CD4-positive, alpha-beta T cell treated with Interleukin-6 for 4 hours (primary cell): ENCODE measurements at regions not wholly inside any gene's neighbourhood (a gene's known extent, or its start where the extent isn't known, plus 50 kb on each side); places are given as distances from the start of the nearest gene placed in this dataset.

Source experiments
- DNase-seq: peaks from one replicate; pipeline ENCODE4 v3.0.0-alpha.2; 2020; ENCODE audit warnings: mixed read lengths

DNA sequence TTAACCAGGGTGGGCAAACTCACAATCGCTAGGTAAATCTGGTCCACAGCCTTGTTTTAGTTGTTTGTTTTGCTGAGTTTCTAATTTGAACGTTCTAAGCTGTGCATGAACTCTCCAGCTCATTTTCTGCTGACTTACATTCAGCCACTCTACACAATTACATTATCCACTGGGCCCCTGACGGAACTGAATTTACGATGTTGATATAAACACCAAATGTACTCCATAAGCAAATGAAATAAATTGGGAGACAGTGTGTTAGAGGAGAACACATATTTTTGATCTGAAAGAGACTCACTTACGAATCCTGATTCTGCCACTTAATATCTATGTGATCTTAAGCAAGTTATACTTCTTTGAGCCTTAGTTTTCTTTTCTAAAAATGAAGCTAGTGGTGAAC is 393.4 kb downstream of the ZNF608 start:
- DNase-seq, result no peak

DNA sequence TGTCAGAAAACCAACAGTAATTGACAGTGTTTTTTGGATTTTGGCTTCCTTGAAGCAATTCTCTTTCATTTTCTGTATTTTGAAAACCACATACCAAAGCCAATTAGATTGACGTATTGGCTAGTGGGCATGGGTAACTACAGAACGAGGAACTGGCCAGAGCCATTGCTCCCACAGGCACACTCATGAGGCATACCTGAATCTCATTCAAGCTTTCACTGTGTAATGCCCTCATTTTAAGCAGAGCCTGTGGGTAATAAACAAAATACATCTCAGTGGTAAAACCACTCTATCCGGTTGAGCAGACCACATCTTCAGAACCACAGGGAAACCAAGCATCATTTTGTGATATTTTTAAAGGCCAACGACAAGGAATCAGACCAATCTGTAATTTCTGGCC is 394.1 kb downstream of the ZNF608 start:
- no peak for DNase-seq

DNA sequence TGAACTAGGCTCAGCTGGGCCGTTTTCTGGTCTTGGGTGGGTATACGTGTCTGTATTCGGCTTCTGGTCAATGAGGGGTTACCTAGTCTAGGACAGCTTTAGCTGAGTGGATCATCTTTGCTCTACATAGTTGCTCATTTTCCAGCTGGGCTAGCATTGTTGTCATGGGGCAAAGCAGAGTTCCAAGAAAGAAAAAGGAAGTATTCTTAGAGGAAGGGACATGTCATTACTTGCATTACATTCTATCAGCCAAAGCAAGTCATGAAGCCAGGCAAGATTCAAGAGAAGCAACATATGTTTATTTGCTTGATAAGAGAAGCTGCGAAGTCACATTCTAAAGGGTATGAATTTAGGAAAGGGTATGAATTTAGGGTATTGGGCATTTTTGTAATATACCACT is 396.5 kb downstream of the ZNF608 start:
- DNase-seq, result no peak

DNA sequence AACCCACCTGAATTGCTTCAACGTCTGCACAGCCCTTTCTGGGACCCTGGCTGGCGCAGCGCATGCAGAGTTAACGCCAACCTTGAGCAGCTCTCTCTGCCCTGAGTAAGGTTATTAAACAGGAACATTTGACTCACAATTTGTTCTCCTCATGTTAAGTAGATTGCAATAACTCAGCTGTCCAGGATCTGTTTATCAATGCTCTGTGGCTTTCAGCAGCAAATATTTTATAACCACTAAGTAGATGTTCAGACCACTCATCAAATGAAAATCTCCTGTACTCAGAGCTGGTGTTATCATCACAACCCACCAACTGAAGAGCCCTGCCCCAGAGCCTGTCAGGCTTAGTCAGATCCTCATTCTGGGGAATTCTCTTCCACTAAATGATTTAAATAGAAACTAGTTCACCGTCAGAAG is 403.0 kb downstream of the ZNF608 start:
- DNase-seq, result no peak

DNA sequence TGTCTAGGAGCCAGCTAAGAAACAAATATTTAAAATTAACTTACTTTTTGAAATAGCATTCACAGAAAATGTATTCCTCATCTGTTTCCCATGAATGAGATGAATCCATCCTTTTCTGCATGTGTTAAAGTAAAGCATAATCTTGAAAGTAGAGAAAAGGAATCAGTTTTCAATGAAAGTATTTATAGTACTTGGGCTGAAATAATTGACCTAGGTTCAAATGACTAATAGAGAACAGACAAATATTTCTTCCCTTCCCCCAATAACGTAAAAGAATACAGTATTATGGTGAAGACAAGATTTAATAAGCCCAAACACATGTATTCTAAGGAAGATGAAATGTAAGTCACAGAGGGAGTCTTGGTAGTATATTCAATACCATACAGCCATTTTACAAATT is 403.5 kb downstream of the ZNF608 start:
- DNase-seq, result no peak

DNA sequence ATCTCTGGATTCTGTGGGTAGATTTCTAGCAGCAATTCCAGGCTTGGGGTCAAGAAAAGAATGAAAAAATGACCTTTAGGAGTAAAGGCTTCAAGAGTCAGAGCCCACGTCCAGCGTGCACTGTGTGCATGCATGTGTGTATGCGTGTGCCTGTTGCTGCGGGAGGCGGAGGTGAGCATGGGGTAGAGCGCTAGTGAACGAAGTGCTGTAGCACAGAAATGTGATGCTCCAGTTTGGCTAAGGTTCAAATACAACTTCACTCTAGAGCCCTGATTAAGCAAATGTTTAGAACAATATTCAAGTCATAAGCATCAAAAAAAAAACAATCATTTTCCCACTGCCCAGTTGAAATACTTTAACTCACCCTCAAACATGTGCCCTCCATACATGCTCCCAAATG is 403.9 kb downstream of the ZNF608 start:
- no peak for DNase-seq

DNA sequence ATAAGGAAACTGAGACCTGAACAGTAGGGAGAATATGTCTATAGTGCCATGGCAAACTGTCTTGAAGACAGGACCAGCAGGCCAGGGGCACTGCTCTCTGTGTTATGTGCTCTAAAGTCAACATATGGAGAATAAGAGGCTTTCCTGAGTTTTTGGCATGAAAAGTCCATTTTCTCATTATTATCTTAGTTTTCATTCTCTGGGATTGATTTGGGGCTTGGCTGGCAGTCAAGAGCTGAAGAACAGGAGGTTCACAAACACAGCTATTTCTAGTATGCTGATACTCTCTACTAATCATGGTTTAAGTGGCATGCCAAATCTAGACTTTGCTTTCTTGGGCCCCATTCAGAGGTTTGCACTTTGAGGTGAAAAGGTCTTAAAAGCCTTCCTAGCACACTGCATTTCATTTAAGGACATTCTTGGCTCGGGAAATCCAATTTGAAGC is 404.4 kb downstream of the ZNF608 start:
- DNase-seq, result no peak

DNA sequence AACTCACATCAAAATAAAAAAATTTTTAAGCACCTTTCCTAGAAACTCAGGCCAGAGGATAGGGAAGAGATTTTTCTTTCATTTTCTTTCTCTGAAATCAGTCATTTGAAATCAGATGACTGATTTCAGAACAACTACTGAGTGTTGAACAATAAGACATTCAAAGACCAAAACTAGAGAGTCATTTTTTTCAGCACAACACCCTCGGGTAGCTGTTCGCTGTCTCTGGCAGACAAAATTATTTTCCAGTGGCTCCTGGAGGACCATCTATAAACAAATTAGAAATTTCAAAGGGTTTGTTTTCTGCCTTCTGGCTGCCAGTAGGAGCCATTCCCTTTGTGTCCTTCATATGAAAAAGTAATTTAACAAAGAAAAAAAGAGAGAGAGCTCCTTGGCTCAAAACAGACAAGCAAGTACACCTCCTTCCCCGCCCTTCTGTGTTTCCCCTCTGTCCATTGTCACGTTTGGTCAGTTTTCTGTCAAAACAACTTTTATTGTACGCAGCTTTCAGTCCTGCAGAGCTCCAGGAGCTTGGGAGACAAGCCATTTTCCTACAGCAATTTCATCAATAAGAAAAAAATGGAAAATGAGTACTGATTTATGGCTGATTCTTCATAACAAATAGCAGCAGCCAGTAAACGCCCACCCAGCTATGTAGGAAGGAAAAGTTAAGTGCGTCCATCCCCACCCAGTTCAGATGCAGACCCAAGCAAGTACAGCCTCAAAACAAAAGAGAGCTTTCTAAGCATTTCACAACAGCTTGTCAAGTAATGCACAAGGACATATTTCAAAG is 405.2 kb downstream of the ZNF608 start:
- DNase-seq, result no peak

DNA sequence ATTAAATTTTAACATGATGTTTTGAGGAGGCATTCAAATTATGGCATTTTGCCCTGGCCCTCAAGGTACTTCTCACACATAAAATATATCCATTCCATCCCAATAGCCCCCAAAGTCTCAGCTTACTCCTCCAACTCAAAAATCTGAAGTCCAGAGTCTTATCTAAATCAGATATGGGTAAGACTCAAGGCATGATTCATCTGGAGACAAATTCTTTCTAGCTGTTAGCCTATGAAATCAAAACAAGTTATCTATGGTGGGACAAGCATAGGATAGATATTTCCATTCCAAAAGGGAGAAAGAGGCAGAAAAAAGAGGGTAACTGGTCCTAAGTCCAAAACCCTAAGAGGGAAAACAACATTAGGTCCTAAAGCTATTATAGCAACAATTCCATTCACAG is 408.4 kb downstream of the ZNF608 start:
- no peak for DNase-seq

DNA sequence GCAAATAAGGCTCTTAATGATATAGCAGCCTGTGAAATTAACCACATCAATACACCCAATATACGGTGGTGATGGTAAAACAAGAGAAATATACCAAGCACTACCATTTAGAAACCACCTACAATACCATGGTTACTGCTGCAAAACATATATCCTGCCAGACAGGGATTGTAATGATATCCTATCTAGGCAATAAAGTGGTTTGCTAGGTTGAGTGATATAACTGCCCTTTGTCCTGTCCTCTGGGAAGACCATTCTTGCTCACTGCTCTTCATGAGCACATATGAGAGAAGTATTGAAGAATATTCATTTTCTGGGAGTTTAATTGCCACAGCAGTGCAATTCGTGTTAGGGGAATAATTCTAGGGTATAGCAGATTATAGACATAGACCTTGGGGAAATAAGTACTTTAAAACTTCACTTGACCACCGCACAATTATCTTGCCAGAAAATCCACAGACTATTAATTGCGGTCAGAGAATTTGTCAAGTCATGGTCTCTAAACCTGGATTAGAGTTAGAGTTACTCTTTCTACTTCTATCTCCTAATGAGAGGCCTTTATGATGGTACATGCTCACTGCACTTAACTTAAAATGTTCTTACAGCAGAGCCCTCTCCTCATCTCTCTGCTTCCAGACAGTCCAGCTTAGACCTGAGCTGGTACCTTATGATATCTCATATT is 413.0 kb downstream of the ZNF608 start:
- DNase-seq, result no peak

DNA sequence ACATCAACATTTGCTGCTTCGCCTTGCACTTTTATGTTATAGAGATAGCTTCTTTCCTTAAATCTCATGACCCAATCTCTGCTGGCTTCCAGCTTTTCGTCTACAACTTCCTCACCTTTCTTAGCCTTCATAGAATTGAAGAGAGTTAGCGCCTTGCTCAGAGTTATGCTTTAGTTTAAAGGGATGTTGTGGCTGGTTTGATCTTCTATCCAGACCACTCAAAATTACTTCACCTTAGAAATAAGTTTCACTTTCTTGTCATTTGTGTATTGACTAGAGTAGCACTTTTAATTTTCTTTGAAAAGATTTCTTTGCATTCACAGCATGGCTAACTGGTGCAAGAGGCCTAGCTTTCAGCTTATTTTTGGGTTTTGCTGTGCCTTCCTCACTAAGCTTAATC is 414.2 kb downstream of the ZNF608 start:
- DNase-seq, result no peak

DNA sequence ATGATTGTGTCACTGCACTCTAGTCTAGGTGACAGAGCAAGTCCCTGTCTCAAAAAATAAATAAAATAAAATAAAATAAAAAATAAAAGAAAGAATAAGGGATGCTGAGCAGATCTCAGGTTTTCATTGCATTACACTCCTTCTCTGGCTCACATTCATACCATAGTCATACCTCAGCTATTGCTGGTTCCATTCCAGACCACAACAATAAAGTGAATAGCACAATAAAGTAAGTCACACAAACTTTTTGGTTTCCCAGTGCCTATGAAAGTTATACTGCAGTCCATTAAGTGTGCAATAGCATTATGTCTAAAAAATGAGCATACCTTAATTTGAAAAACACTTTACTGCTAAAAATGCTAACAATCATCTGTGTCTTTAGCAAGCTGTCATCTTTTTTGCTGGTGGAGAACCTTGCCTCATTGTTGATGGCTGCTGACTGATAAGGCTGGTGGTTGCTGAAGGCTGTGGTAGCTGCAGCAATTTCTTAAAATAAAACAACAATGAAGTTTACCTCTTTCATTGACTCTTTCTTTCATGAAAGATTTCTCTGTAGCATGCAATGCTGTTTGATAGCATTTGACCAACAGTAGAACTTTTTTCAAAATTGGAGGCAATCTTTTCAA is 415.7 kb downstream of the ZNF608 start:
- DNase-seq, result no peak

DNA sequence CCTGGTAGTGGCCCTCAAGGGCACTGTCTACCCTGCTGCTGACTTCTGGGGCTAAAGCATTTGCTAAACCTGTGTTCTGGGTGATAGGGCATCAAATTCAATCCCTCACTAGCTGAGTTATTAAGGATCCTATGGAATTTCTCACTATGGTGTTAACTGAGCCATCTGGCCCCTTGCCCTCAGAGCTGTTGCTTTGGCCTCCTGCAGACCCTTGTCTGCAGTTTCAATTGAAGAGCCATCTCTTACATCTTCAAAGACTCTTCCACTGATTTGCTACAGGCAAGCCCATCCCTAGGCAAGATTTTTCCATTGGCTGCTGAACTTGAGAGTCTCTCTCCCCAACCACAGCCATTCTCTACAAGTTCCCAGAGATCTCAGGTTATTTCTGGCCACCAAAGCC is 418.2 kb downstream of the ZNF608 start:
- DNase-seq, result no peak

DNA sequence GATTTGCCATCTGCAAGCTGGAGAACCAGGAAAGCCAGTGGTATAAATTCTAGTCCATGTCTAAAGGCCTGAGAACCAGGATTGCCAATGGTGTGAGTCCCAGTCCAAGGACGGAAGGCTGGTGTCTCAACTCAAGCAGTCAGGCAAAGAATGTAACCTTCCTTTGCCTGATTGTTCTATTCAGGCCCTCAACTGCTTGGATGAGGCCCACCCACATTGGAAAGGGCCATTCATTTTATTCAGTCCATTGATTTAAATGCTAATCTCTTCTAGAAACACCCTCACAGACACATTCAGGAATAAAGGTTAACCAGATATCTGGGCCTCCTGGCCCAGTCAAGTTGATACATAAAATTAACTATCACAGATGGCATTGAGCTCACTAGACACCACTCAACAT is 427.8 kb downstream of the ZNF608 start:
- DNase-seq, result no peak

DNA sequence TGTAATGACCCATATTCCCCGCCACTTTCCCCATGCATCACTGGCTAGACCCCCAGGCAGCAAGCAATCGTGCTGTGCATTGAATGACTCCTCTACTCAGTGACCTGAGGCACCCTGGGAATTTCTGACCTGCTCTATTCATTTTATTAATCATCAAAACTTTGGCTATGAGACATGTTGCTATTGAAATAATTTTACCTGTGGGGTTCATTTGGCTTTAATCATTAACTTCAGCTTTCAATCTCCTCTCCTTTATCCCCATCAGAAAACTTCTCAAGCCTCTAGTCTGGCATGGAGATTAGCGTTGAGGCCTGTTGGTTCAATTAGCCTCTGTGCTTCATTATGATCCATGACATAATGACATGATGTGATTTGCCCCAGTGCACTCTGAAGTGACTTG is 429.0 kb downstream of the ZNF608 start:
- DNase-seq, result no peak

DNA sequence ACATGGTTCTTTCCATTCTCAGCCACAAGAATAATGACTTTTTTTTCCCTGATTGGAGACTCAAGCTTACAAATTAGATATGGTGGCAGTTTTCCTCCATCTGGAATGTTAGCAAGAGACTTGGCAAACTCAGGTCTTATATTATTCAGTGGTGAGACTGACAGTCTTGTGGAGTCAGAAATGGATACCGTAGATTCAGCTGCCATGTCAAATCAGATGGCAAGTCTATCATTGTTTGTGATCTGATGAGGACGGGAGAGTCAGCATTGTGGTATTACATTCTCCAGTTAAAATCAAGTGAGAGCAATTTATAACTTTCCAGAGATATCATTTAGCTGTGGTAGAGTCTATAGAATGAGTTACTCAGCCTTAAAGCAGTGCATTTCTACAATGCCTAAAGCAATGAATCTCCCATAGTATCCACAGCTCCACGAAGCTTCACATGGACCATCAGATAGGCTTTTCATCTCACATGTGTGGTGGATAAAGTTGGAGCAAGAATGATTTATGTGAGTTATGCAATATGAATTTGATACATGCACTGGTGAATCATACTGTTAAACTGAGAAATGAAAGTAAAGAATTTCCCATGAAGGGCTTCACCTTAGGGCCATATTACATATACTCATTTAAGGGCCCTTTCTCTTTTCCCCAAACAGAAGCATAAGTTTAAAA is 430.6 kb downstream of the ZNF608 start:
- DNase-seq, result no peak

DNA sequence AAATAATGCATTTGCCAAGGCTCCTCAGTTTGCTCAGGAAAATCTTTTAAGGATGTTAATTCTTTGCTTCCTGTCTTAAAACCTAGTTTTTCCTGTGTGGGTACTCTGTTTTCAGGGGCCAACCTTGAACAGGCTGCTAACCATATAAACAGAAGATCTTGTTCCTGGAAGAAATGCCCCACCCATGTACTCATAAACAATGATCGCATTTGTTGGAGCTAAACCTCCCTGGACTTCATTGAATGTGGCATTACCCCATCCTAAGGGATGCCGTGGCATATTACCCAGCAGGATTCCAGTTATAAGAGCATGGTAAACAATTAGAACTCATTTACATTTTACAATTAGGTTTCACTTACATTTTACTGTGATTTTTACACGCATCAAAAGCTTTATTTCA is 436.0 kb downstream of the ZNF608 start:
- DNase-seq, result no peak

DNA sequence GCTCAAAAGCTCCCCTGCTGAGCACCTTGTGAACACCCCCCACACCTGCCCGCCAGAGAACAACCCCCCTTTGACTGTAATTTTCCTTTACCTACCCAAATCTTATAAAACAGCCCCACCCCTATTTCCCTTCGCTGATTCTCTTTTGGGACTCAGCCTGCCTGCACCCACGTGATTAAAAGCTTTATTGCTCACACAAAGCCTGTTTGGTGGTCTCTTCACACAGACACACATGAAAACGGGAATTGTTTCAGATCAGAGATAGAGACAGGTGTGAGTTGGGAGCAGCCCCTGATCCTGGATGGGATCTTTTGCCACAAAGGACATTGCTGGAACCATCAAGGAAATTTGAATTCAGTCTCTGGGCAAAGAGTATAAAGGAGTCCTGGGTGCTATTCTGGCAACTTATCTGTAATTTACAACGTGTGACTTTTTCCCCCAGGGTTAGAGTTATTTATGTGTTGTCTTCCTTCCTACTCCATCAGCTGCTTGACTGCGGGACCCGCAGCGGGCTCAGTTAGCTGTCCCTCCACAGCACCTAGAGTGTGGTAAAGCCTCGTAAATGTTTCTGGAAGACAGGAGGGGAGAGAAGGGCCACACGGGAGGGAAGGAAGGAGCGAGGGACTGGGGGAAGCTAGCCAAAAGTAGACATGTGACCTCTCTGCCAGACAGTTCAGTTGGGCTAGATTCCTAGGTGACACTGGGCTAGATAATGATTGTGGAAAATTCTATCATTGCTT is 437.0 kb downstream of the ZNF608 start:
- DNase-seq, result no peak

DNA sequence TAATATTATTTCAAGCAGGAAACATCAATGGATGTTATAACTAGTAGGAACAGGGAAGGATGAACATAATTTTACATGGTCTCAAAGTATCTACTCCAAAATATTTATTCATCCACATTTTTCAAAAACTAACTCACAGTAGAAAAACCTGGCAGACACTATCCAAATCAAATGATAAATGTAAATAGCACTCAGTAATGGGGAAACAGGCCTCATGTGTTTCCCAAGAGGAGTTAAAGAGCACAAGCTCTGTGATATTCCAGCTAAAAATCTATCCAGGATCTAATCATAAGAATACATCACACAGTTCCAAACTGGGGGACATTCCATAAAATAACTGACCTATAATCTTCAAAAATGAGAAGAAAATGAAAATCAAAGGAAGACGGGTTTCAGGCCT is 443.1 kb downstream of the ZNF608 start:
- no peak for DNase-seq

DNA sequence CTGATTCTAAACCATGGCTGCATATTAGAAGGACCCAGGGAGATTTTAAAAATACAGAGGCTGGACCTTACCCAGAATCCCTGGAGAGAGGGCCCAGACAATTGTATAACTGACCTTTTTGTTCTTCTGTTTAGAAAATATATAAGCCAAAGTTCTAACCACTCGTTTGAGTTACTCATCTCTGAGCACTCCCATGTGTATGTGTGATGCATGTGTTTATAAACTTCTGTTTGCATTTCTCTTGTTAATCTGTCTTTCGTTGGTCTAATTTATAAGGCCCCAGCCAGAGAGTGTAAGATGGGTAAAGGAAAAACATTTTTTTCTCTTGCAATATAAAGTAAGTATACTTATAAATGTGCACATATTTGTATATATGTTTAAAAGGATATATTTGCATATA is 443.9 kb downstream of the ZNF608 start:
- DNase-seq, result no peak

DNA sequence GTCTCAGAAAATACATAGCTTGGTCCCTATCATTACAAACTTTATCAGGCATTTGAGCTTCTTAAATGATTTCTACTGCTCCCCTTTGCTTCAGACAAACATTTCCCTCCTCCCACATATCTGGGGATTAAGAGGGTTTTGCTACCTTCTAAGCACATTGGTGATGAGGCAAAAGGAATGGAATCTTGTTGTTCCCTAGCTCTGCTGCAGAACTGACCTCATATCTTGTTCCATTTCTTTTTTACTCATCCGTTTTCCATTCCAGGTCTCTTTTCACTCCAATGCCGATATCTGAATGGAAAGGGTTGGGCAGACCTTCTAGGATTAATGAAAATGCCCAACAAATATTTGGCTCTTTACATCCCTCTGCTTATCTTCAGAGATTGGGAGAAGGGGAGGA is 444.6 kb downstream of the ZNF608 start:
- DNase-seq, result no peak

DNA sequence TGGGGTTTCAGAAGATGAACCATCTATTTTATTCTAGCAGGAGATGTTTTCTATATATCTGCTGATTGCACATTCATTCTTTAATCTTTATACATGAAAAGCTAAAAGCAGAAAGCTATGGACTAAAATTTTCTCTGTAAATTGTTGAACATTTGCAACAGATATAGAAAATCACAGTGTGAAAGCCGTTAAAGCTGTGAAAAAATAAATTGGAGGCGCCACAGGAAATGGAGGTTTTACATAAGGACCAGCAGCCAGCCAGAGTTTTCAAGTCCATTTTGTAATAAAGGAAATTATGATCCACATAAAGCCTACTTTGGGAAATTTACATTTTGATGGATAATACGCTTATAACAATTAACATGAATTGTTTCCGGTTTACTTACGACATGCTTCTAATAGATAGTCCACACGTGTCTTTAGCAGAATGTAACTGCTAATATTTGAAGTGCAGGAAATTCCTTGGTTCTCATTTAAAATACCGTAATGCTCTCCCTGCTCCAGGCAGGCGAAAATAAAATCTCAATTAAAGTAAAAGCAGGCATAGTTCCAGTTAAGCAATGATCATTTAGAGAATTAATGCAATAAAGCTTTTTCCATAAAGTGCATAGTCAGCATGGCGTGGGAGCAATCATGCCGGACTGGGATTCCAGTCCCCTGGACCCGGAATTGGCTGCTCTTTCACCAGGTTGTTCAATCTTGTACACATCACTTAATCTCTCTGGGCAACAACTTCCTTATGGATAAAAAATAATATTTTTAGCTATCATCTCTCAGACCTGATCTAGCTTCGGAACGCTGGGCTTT is 445.4 kb downstream of the ZNF608 start:
- no peak for DNase-seq
